H9 (cell line): ENCODE measurements at regions not wholly inside any gene's neighbourhood (a gene's known extent, or its start where the extent isn't known, plus 50 kb on each side); places are given as distances from the start of the nearest gene placed in this dataset.

ENCODE experiments used
- DNase-seq: peaks from one replicate; pipeline ENCODE4 v3.0.0-alpha.2; 2017
- H2AFZ ChIP-seq: one replicate; pipeline ENCODE4 v1.6.1; 2013; ENCODE audit warnings: mild to moderate bottlenecking, low read length, control low read depth, moderate library complexity
- H2AK5ac ChIP-seq: 2 replicates; pipeline ENCODE4 v1.6.1; 2013; ENCODE audit warnings: low read length, control low read depth, mixed read lengths; ENCODE audit not compliant: insufficient read length
- H2BK120ac ChIP-seq: one replicate; pipeline ENCODE4 v1.6.1; 2013; ENCODE audit warnings: low read depth, mild to moderate bottlenecking, low read length, control low read depth, inconsistent platforms; ENCODE audit not compliant: poor library complexity, severe bottlenecking
- H2BK12ac ChIP-seq: 2 replicates; pipeline ENCODE4 v1.6.1; 2013; ENCODE audit warnings: low read length, control low read depth, mixed read lengths, low read depth; ENCODE audit not compliant: insufficient read length
- H2BK15ac ChIP-seq: 2 replicates; pipeline ENCODE4 v1.6.1; 2013; ENCODE audit warnings: low read depth, low read length, control low read depth
- H2BK20ac ChIP-seq: one replicate; pipeline ENCODE4 v1.6.1; 2013; ENCODE audit warnings: low read depth, mild to moderate bottlenecking, low read length, control low read depth, inconsistent platforms; ENCODE audit not compliant: poor library complexity, severe bottlenecking
- H2BK5ac ChIP-seq: 2 replicates; pipeline ENCODE4 v1.6.1; 2013; ENCODE audit warnings: low read length, control low read depth, mixed read lengths; ENCODE audit not compliant: insufficient read length
- H3K14ac ChIP-seq: 2 replicates; pipeline ENCODE4 v1.6.1; 2013; ENCODE audit warnings: low read length, control low read depth; ENCODE audit not compliant: insufficient read depth
- H3K18ac ChIP-seq: 2 replicates; pipeline ENCODE4 v1.6.1; 2013; ENCODE audit warnings: low read depth, mild to moderate bottlenecking, mixed read lengths, low read length, control low read depth; ENCODE audit not compliant: insufficient read length
- H3K23ac ChIP-seq: 2 replicates; pipeline ENCODE4 v1.6.1; 2013; ENCODE audit warnings: low read length, control low read depth, mixed read lengths, low read depth; ENCODE audit not compliant: insufficient read length
- H3K23me2 ChIP-seq: 2 replicates; pipeline ENCODE4 v1.6.1; 2013; ENCODE audit warnings: low read depth, mild to moderate bottlenecking, mixed read lengths, low read length, control low read depth; ENCODE audit not compliant: insufficient read length, poor library complexity, severe bottlenecking
- H3K27ac ChIP-seq: 2 replicates; pipeline ENCODE4 v1.5.1; 2013; ENCODE audit warnings: low read length, control low read depth, mixed read lengths, low read depth; ENCODE audit not compliant: insufficient read length
- H3K27me3 ChIP-seq: 2 replicates; pipeline ENCODE4 v1.6.1; 2013; ENCODE audit warnings: low read length, control low read depth, inconsistent platforms; ENCODE audit not compliant: insufficient read depth
- H3K4ac ChIP-seq: 2 replicates; pipeline ENCODE4 v1.6.1; 2013; ENCODE audit warnings: low read depth, mild to moderate bottlenecking, control low read depth, inconsistent platforms, low read length, moderate library complexity
- H3K4me1 ChIP-seq: 2 replicates; pipeline ENCODE4 v1.6.1; 2013; ENCODE audit warnings: low read length, control low read depth, inconsistent platforms; ENCODE audit not compliant: insufficient read depth
- H3K4me2 ChIP-seq: 2 replicates; pipeline ENCODE4 v1.6.1; 2013; ENCODE audit warnings: low read length, control low read depth, mixed read lengths; ENCODE audit not compliant: insufficient read length, insufficient read depth
- H3K56ac ChIP-seq: 2 replicates; pipeline ENCODE4 v1.6.1; 2013; ENCODE audit warnings: low read depth, mild to moderate bottlenecking, mixed read lengths, low read length, control low read depth; ENCODE audit not compliant: insufficient read length
- H3K79me1 ChIP-seq: 2 replicates; pipeline ENCODE4 v1.6.1; 2013; ENCODE audit warnings: low read depth, mild to moderate bottlenecking, moderate library complexity, low read length, control low read depth, inconsistent platforms; ENCODE audit not compliant: insufficient read depth, poor library complexity, severe bottlenecking
- H3K79me2 ChIP-seq: 2 replicates; pipeline ENCODE4 v1.6.1; 2013; ENCODE audit warnings: low read length, control low read depth, inconsistent platforms; ENCODE audit not compliant: insufficient read depth
- H3K9ac ChIP-seq: 2 replicates; pipeline ENCODE4 v1.6.1; 2013; ENCODE audit warnings: low read length, control low read depth, mixed read lengths; ENCODE audit not compliant: insufficient read length; ENCODE audit errors: extremely low read depth
- H3K9me3 ChIP-seq: one replicate; pipeline ENCODE4 v1.6.1; 2013; ENCODE audit warnings: low read depth, low read length, inconsistent platforms; ENCODE audit not compliant: control insufficient read depth
- H3T11ph ChIP-seq: one replicate; pipeline ENCODE4 v1.6.1; 2013; ENCODE audit warnings: mild to moderate bottlenecking, low read length, control low read depth, inconsistent platforms
- H4K20me1 ChIP-seq: one replicate; pipeline ENCODE4 v1.6.1; 2013; ENCODE audit not compliant: control insufficient read depth, insufficient read length, insufficient read depth
- H4K5ac ChIP-seq: 2 replicates; pipeline ENCODE4 v1.6.1; 2013; ENCODE audit warnings: low read depth, mild to moderate bottlenecking, mixed read lengths, low read length, control low read depth; ENCODE audit not compliant: insufficient read length
- H4K8ac ChIP-seq: replicated peaks from 2 replicates; pipeline ENCODE4 v1.6.1; 2013; ENCODE audit warnings: low read length, control low read depth, mixed read lengths, low read depth; ENCODE audit not compliant: insufficient read length
- H4K91ac ChIP-seq: 2 replicates; pipeline ENCODE4 v1.6.1; 2013; ENCODE audit warnings: low read depth, mild to moderate bottlenecking, moderate library complexity, mixed read lengths, low read length, control low read depth; ENCODE audit not compliant: insufficient read length
- H3K27ac Mint-ChIP-seq, 3 experiments: 2 replicates in 2 of 3; 3 replicates in 1 of 3; pipeline ENCODE4 v1.8.0; 2020 to 2021; ENCODE audit warnings: mixed read lengths in 3 of 3, mild to moderate bottlenecking in 1 of 3, moderate library complexity in 1 of 3
- H3K27me3 Mint-ChIP-seq: 2 replicates; pipeline ENCODE4 v1.8.0; 2021; ENCODE audit warnings: low read depth, mild to moderate bottlenecking, moderate library complexity, mixed read lengths
- H3K36me3 Mint-ChIP-seq, 3 experiments: 2 replicates in 2 of 3; 3 replicates in 1 of 3; pipeline ENCODE4 v1.8.0; 2020 to 2021; ENCODE audit warnings: low read depth in 3 of 3, mixed read lengths in 3 of 3; ENCODE audit not compliant: insufficient read depth in 1 of 3
- H3K4me1 Mint-ChIP-seq, 2 experiments: 2 replicates each; pipeline ENCODE4 v1.8.0; 2020; ENCODE audit warnings: mixed read lengths in 2 of 2
- H3K4me3 Mint-ChIP-seq, 2 experiments: 2 replicates in 1 of 2; 3 replicates in 1 of 2; pipeline ENCODE4 v1.8.0; 2020 to 2021; ENCODE audit warnings: mild to moderate bottlenecking in 2 of 2, mixed read lengths in 2 of 2, moderate library complexity in 1 of 2
- H3K9me3 Mint-ChIP-seq, 2 experiments: 2 replicates in 1 of 2; 3 replicates in 1 of 2; pipeline ENCODE4 v1.8.0; 2020; ENCODE audit warnings: mild to moderate bottlenecking in 2 of 2, mixed read lengths in 2 of 2, moderate library complexity in 1 of 2
- whole genome bisulfite sequencing: extraction: QIAGEN DNeasy Blood & Tissue Kit; methylation state at CpG from one replicate; pipeline ENCODE4 v1.1.7; 2013; ENCODE audit warnings: missing lambda C conversion rate, low lambda C conversion rate, mixed read lengths; ENCODE audit not compliant: insufficient read length; ENCODE audit errors: extremely low coverage; 5-methylcytosine and 5-hydroxymethylcytosine counted together
- TF ChIP-seq, protein P1 (sequence below): fragments of 200-600 bp; sonication (generic); conservative IDR thresholded peaks from 3 replicates; pipeline ENCODE4 v1.8.0; 2021; ENCODE audit warnings: antibody characterized with exemption, mild to moderate bottlenecking

DNA sequence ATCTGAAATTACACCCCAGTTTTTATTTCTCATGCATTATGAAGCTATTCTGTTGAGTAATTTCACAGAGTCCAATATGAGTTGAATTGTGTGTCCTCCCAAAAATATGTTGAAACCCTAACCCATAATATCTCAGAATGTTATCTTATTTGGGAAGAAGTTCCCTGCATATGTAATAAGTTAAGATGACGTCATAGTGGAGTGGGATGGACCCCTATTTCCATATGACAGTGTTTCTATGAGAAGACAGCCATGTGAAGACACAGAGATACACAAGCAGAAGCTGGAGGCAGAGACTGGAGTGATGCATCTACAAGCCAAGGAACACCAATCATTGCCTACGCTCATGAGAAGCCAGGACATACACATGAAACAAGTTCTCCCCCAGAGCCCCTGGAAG, 81.3 kb downstream of the RFPL4B start:
- no peak overlapping the region for H2BK12ac ChIP-seq
- H4K5ac ChIP-seq, result no peak overlapping the region
- Mint-ChIP-seq H3K27me3 (no peaks in the 10 kb centered on the region; the same call in 1 of the 2 replicates), H3K36me3 (no peaks in the 10 kb centered on the region; a peak in 1 of 7 replicates), H3K4me1 (peaks cover 3 to 5% of the 10 kb centered on the region in 2 experiments), H3K27ac (no peak overlapping the region), H3K4me3 (no peak overlapping the region), H3K9me3 (peaks cover 0 to 2% of the 10 kb centered on the region in 2 experiments; a peak in 4 of 5 replicates)
- no peak overlapping the region for H3K4me2 ChIP-seq
- no peak for DNase-seq
- TF ChIP-seq, protein P1, sequence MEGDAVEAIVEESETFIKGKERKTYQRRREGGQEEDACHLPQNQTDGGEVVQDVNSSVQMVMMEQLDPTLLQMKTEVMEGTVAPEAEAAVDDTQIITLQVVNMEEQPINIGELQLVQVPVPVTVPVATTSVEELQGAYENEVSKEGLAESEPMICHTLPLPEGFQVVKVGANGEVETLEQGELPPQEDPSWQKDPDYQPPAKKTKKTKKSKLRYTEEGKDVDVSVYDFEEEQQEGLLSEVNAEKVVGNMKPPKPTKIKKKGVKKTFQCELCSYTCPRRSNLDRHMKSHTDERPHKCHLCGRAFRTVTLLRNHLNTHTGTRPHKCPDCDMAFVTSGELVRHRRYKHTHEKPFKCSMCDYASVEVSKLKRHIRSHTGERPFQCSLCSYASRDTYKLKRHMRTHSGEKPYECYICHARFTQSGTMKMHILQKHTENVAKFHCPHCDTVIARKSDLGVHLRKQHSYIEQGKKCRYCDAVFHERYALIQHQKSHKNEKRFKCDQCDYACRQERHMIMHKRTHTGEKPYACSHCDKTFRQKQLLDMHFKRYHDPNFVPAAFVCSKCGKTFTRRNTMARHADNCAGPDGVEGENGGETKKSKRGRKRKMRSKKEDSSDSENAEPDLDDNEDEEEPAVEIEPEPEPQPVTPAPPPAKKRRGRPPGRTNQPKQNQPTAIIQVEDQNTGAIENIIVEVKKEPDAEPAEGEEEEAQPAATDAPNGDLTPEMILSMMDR, result no peak
- H3K79me2 ChIP-seq, result no peaks in the 10 kb centered on the region
- no peak overlapping the region for H4K91ac ChIP-seq
- no peak overlapping the region for H3K56ac ChIP-seq
- no peaks in the 10 kb centered on the region; the same call in 1 of the 2 replicates for H3K4me1 ChIP-seq
- no peak overlapping the region for H2BK120ac ChIP-seq
- no peaks in the 10 kb centered on the region for H3K79me1 ChIP-seq
- H4K20me1 ChIP-seq, result no peaks in the 10 kb centered on the region
- H3K9me3 ChIP-seq, result no peaks in the 10 kb centered on the region
- no peak overlapping the region for H3K23ac ChIP-seq
- no peak overlapping the region for H2BK15ac ChIP-seq
- no peak overlapping the region for H3K4ac ChIP-seq
- H3K23me2 ChIP-seq, result no peaks in the 10 kb centered on the region
- H2AFZ ChIP-seq, result no peak overlapping the region
- H3K18ac ChIP-seq, result no peak overlapping the region
- no peaks in the 10 kb centered on the region for H3K27me3 ChIP-seq
- no peak overlapping the region for H3K27ac ChIP-seq
- no peak overlapping the region for H2AK5ac ChIP-seq
- no peak overlapping the region for H4K8ac ChIP-seq
- no peak overlapping the region for H2BK20ac ChIP-seq
- no peak overlapping the region for H2BK5ac ChIP-seq
- no peak overlapping the region for H3K9ac ChIP-seq
- WGBS, result no CpG with 5 or more reads among the region's 2 CpGs
- H3K14ac ChIP-seq, result no peak overlapping the region
- no peak overlapping the region for H3T11ph ChIP-seq
